HG03159 (cell line): ENCODE measurements at regions not wholly inside any gene's neighbourhood (a gene's known extent, or its start where the extent isn't known, plus 50 kb on each side); places are given as distances from the start of the nearest gene placed in this dataset.
"Not testable (repeated sequence)": the region's sequence is repeated elsewhere in the genome, so short reads cannot be mapped to it uniquely, and the experiment has no call there.

Experiments
- ATAC-seq: cut with Tn5 transposase; IDR thresholded peaks from one replicate; pipeline ENCODE4 v1.9.1; 2021; ENCODE audit warnings: mild to moderate bottlenecking, moderate library complexity; ENCODE audit not compliant: unreplicated experiment

DNA sequence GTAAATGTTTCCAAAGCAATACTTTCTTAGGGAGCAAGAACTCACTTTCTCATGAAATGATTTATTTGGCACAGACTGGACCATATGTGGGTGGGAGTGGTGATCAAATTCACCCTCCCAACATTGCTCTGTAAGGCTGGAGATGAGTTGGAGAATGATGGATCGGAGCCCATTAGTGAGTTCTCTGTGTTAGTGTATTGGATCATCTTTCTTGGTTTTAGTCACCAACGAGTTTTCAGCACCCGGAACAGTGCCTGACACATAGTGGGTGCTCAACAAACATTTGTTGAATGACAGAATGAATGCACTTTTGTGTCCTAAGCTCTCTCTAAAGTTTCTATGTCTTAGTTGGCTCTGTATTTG, 104.5 kb upstream of the FAM20A start:
- no peak for ATAC-seq

DNA sequence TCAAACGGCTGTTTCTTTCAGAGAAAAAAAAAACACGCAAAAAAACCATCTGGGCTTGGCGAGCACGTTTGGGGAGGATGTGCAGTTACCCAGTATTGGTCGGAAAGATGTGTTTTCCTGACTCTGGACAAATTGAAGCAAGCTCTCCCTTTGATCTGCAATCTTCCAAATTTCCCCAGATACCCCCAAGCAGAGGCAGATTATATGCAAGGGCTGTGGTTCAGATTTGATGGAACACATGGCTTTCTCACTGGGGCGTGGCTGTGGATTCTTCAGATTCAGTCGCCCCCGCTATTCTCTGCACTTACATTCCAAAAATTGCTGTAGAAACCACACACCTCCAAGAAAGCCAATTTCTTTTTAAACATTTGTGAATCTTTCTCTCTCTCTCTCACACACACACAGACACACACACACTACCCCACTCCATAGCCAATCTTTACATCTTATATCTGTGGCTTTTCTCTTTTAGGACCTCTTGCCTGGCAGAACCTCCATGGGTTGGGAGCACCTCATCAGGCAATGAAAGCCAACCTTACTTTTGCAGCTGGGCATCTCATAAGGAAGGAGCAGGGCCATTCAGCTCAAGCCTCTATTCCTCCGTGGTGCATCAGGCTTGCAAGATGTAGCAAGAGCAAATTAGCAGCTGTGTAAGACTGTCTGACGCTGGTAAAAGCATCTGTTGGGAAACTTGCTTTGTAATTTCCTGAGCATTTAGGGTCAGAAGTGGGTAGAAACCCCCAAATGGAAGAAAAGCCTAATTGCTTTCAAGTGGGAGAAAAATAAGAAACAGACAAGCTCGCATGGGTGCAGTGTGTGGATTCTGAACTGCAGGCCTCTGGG, 103.9 kb upstream of the FAM20A start:
- no peak for ATAC-seq

DNA sequence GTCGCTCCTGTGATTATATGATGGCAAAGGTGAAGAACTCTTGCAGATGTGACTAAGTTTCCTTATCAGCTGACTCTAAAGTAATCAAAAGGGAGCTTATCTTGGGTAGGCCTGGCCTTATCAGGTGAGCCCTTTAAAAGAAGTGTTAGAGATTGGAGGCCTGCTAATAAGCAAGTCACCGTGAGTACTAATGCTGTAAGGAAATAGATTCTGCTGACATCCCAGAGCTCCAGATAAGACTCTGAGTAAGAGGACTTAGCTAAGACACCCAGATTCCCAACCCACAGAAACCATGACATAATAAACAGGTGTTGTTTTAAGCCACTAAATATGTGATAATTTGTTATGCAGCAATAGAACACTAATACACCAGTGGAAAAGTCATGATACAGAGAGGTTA, 99.9 kb upstream of the FAM20A start:
- no peak for ATAC-seq

DNA sequence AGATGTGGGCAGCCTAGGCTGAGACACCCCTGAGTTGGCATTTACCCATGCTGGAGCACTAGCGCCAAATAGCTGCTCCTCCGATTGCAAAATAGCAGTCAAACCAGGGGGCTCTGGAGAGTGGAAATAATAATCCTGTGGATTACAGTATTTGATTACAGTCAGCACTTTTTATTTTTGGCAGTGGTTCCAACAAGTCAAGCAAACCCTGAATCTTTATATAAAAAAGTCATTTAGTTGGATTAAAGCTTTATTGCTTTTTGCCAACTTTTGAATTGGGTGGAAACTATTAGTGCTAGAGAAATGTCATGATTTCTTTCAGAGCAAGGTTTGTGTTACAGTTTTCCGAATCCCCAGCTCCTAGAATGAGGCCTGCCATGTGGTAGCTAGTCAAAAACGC, 99.3 kb upstream of the FAM20A start:
- ATAC-seq = no peak

DNA sequence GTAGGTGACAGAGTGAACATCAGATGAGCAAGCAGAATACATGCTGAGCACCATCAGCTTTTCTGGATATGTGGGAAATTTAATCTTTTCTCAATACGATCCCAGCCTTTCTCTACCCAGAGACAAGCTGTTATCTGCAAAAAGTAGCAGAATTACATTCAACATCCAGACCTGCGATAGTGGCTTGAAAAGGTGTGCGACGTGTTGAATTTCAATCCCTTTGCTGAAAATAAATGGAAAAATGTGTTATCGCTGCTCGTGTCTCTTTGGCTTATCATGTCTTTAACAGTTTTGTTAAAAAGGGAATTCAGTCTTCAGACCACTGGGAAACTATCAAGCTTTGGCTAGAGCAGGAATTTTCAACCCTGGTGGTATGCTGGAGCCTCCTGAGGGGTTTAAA, 98.8 kb upstream of the FAM20A start:
- no peak for ATAC-seq

DNA sequence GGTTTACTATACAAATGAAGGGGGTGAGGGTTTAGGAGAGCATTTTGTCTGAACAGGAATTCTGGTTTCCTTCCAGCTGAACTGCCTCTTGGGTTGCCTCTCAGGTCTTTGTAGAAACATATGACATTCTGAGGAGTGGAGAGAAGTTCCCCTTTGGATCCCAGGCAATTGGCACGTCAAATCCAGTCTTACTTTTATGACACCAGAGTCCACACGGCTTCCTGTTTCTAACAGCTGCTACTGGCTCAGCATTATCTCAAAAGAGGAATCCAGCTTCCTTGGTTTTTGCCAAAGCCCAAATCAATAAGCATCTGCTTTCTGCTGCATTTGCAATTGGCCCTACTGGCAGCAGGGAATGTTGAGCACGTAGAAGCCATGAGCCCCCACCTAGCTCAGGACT, 97.6 kb upstream of the FAM20A start:
- ATAC-seq = no peak

DNA sequence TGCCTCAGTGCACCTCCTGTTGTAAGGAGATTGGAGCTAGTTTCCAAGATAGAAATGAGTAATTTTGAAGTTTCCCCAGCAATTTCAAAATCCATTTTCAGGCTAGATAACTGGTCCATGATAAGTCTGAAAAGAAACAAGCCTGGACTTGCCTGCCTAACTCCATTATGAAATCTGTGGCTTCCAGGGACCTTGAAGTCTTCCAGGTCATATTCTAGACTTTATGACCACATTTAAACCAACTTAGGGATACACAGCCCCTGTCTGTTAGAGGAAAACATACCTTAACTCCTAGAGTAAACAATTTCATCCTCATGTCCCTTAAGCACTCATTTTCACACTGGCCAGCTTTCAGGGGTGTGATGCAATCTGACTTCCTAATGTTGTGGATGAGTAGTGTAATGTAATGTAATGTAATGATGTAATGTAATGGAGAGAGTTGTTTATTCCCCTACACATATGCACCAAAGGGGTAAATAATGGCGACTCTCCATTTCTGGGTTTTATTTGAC, 96.7 kb upstream of the FAM20A start:
- no peak for ATAC-seq

DNA sequence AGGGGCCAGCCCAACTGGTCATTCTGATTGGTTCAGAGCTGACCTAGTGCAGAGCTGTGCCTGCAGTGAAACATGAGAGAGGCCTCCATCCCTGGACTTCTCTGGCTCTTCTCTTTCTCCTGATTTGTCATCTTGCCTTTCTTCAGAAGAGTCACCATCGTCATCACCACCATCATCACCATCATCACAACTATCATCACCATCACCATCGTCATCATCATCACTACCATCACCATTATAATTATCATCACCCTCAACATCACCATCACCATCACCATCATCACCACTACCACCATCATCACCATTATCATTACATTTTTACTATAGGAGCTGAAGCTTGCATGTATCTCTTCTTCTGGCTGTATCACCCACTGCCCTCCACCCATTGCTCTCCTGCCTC, 94.5 kb upstream of the FAM20A start:
- ATAC-seq = no peak

DNA sequence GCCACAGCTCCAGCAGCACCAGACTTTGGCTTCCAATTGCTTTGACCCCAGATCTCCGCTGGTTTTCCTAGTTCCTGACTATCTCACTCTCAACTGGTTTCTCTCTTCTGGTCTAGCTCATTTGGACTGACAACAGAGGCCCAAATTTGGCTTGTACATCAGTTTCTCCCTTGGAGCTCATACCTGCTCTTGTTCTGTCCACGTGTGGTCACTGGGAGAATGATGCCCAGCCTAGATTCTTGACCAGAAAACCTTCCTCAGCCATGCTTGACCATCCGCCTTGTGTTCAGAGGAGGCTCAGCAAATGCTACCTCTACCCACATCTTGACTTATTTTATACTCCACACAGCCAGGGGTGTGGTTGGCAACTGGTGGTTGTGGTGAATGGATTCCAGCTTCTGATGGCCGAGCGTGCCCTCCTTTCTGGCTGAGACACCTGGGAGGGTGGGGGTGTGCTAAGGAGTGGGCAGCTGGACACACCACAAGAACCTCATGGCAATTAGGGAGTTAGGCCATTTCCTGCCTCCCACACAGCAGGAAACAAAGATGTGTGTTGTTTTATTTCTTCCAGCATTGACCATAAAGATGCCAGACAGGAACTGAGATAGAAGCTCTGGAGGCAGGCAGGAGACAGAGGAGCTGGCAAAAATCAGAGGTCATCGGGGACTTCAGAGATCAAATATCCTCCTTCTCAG, 93.8 kb upstream of the FAM20A start:
- ATAC-seq = no peak

DNA sequence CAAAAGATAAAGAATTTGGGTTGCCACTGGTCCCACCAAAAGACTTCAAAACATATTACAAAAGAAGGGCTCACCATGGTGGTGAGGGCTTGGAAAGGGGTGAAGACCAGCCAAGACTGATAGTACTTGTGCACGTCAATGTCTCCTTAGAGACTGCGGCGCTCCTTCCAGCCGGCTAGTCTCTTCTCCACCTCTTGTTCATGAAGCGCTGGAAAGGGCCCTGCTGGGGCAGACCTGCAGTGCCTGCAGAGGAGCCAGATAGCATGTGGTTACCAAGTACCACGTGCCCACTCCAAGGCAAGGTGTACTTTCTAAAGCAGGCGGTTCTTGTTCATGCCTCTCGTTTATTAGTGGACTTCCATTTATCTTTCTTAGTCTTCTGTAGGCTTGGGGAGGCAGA, 92.7 kb upstream of the FAM20A start:
- no peak for ATAC-seq

DNA sequence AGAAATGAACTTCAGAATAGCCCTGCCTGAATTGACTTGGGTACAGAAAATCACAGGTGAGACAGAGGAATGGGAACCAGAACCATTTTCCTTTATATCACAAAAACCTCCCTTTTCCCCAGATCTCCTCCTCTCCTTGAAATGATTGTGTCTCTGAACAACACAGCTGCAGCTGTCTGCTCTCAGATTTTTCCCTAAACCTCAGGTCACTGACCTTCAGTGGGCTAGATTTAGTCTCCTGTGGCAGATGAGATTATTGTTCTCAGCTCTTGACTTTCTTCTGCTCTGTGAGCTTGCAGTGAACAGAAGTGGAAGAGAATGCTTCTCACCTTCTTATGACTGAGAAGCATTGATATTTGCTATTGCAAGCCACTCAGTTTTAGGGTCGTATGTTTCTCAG, 92.3 kb upstream of the FAM20A start:
- ATAC-seq = no peak

DNA sequence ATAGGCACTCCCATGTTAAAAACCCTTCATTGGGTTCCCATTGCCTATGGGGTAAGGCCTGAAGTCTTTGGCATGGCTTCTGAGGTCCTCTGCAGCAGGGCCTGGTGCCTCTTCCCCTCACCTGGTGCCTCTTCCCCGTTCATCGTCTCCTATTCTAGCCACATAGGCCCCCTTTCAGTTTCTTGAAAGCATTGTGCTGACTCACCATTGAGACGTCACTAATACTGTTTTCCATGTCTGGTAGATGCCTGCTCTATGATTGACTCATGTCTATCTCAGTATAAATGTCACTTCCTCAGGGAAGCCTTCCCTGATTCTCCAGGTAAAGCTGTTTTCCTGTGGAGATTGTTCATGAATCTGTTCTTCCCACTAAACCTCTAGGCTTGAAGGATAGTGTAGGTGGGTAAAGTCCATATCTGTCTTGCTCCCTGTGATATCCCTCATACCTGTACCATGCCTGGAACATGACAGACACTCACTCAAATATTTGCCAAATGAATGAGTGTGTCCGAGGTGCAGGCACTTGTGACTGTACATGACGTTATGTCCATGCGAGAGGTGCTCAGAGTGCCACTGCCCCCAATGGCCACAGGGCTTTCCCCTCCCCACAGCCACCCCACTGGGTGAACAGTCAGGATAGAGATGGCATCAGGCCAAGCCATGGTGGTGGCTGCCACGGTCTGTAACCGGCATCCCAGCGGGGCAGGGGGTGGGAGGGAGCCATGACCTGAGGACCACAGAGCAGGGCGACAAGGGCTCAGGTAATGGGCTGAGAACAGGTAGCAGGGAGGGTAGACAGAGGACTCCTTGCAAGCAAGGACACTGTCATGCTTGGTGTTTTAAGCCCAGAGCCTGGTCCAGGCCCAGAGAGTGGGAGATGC, 85.2 kb upstream of the FAM20A start:
- no peak for ATAC-seq

DNA sequence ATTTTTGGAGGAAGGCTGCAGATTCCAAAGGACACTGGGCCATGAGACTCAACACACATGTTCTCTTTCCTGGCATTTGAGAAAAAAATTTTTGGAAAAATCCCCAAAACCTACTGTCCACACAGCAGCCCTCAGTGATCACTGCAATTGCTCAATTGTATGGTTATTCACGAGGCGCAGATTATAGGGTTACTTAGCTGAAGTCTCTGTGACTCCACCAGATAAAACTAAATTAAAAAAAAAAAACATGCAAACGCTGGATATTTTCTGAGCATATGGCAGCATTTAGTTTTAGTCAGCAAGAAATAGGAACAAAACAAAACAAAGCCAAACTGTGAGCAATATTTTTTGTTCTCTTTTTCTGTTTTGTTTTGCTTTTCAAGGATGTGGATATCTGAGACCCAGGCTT, 83.8 kb upstream of the FAM20A start:
- no peak for ATAC-seq

DNA sequence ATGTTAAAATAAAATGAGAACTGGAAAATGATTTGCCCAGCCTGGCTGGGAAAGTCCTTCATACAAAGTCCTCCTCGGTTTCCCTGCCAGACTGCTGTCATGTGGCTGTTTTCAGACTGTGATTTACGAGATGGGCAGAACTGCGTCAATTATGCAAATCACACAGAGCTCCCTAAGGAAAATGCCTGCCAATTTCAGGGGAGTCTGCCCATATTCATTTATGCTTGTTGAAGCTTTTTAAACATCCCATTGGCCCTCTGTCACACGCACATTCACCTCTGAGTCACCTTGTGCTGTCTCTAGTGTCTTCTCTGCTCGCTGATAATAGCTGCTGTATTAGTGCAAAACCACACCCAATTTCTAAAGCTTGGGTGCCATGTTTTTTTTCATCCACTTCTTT, 81.7 kb upstream of the FAM20A start:
- no peak for ATAC-seq

DNA sequence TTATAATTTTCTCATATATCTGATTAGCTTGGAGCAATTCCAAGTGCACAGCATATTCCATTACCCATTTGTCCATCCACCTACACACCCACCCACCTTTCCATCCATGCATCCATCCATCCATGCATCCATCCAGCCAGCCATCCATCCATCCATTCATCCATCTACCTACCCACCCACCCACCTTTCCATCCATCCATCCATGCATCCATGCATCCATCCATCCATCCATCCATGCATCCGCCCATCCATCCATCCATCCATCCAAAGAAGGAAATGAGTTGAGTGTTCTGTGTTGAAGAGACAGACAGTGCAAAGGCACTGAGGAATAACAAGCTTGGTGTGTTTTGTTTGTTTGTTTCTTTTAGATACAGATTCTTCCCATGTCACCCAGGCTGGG, 78.7 kb upstream of the FAM20A start:
- no peak for ATAC-seq

DNA sequence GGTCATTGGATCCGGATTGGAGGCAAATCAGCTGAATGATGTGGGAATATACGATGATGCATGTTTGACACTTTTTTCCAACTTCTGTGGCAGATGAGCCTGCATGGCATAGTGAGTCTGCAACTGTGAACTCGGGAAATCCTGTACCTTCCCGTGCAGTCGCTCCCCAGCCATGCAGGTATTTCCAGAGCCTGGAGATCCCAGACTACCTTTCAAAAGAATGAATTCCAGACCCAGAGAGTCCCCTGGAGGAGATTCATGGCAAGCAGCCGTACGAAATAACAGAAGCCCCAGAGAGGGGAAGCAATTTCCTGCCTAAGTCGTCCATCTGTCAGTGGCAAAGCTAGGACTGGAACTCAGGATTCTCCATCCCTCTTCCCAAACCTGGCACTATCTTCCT, 75.7 kb upstream of the FAM20A start:
- no peak for ATAC-seq

DNA sequence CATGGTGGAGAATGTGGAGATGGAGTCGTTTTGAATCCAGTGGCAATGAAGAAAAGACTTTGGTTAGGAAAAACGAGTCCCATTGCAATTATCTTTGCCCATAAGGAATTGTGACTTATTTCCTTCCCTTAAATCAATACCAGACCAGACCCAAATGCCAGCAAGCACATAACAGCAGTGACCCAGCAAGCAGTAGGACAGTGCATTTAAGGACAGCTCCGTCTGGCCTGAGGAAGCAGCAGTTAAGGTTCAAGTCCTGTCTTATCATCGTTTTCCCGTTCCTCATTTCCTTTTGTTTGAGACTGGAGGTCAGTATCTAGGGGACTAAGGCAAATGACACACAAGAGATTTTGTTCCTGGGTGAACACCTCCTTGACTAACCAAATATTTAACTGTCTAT, 74.6 kb upstream of the FAM20A start:
- ATAC-seq = no peak

DNA sequence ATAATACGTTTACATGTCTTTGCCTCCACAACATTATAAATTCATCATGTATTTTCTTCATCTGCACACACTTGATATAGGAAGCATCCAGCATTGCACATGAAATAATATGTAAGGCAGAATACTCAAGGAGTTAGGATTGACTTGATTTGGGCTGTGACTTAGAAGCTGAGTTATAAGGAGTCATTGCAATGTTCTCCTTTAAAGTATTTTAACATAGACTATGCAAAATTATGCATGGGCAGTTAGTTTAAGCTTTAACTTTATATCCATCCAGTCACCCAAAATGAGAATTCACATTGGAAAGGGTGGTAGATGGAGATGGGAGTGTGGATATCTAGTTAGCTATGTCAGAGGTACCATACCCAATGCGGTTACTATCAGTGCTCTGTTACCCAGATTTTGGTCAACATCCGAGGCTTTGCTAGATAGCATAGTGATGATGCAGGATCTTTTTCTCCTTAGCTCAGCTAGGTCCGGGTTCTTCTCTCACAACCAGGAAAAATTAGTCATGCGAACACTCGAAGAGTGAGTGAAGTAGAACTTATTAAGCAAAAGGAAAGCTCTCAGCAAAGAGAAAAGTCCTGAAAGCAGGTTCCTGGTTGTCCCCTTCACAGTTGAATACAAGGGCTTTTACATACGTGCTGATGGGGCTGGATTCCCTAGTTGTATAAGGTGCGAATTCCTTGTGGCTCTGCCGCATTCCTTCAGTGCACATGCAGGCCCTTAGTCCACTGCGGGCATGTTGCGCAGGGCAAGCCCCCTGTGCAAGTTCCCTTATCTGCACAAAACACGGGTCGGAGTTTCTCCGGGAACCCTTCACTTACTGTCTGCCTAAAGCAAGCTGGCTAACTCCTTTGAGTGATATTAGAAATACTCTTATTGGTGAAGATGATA, 73.1 kb upstream of the FAM20A start:
- ATAC-seq = no peak

DNA sequence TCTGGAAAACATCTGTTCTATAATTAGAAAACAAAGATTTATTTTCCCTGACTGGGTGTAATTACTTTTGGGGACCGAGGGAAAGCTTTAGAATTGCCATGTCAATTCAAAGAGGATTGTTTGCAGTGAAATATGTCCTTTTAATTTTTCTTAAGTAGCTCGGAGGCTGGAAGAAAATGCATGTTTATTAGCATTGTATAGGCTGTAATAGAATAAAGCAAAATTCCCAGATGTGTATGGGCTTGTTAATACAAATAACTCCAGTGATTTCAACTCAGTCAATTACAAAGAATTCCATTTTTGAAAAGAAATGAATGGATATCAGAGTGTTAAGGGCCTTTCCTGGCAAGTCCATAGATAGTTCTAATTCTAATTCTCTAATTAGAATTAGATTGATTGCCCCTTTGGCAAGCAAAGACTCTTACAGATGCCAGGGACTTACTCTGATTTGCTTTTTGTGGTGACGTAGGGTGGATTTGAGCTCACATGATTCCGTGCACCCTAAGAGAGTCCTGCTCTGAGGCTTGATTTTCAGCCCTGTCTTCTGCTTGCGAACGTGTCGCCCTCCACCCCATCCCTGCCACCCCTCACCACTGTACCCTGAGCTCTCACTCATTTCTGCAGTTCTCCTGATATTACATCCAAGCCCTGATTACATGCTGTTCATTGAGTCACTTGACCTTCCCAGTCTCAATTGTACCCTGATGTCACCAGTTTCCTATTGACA, 70.0 kb upstream of the FAM20A start:
- ATAC-seq = no peak

DNA sequence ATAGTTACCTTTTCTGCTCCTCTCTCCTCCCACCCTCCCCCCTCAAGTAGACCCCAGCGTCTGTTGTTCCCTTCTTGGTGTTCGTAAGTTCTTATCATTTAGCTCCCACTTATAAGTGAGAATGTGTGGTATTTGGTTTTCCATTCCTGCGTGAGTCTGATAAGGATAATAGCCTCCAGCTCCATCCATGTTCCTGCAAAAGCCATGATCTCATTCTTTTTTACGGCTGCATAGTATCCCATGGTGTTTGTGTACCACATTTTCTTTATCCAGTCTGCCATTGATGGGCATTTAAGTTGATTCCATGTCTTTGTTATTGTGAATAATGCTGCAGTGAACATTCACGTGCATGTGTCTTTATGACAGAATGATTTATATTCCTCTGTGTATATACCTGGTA, 65.3 kb upstream of the FAM20A start:
- ATAC-seq = not testable (repeated sequence)
